Muscle of leg (tissue), 3 donors: ENCODE measurements at regions not wholly inside any gene's neighbourhood (a gene's known extent, or its start where the extent isn't known, plus 50 kb on each side); places are given as distances from the start of the nearest gene placed in this dataset.

Experiments
- DNase-seq: peaks from one replicate; pipeline ENCODE4 v3.0.0; 2013
- H3K27ac ChIP-seq: one replicate; pipeline ENCODE4 v1.5.1; 2013; ENCODE audit warnings: mild to moderate bottlenecking, low read length, control low read depth
- H3K27me3 ChIP-seq: one replicate; pipeline ENCODE4 v1.6.1; 2013; ENCODE audit warnings: low read length; ENCODE audit not compliant: control insufficient read depth, insufficient read depth
- H3K36me3 ChIP-seq: one replicate; pipeline ENCODE4 v1.6.1; 2013; ENCODE audit warnings: low read length; ENCODE audit not compliant: control insufficient read depth, insufficient read depth
- H3K4me1 ChIP-seq: one replicate; pipeline ENCODE4 v1.6.1; 2013; ENCODE audit warnings: low read length; ENCODE audit not compliant: control insufficient read depth, insufficient read depth
- H3K4me3 ChIP-seq: one replicate; pipeline ENCODE4 v1.5.1; 2013; ENCODE audit warnings: low read length, control low read depth
- H3K9me3 ChIP-seq: replicated peaks from 2 replicates; pipeline ENCODE4 v1.6.1; 2013; ENCODE audit warnings: low read depth, low read length; ENCODE audit not compliant: control insufficient read depth
- WGBS: methylation state at CpG from one replicate; pipeline ENCODE4 v1.1.5; 2013; ENCODE audit warnings: missing lambda C conversion rate; ENCODE audit not compliant: insufficient coverage; 5-methylcytosine and 5-hydroxymethylcytosine counted together

DNA sequence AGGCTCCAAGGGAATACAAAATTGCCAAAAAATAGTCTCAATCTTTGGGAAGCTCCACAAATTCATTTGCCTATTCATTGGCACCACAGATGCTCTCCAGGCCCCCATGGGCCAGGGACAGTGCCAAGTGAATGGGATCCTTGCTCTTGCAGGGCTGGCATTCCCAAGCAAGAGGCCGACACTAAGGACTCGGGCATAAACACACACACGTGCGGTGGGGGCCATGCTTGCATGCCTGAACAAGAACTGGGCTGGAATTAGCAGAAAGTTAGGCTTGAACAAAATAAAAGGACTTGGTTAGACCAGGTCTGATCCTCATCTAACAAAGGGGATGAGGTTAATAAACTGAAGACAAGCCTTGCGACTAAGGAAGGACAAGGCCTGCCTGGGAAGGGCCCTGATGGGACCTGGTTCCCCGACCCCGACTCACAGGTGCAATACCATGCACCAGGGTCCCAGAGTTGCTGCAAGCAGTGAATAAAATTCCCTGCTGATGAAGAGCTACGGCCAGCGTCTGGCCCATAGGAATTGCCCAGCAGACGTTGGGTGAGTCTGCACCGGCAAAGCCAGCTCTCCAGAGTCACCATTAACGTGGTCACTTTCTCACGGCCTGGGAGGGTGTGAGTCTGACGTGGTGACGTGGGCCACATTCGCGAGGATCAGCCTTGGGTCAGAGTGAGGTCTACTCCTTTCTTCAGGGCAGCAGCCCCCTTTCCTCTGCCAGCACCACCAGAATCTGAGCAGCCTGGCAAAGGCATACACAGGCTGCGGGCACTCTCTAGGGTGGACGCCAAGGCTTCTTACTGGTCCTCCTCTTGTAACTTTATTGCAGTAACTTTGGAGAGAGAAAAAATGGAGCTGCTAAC is 77.4 kb upstream of the FCN1 start:
- Histone ChIP-seq H3K27me3 (peaks cover 8% of the 10 kb centered on the region), H3K4me3 (no peak overlapping the region), H3K9me3 (peaks cover 12% of the 10 kb centered on the region), H3K27ac (no peak overlapping the region), H3K4me1 (peaks cover 5% of the 10 kb centered on the region), H3K36me3 (no peaks in the 10 kb centered on the region)
- DNase-seq = no peak
- WGBS = 74% methylated on average over 11 of the region's 19 CpGs

DNA sequence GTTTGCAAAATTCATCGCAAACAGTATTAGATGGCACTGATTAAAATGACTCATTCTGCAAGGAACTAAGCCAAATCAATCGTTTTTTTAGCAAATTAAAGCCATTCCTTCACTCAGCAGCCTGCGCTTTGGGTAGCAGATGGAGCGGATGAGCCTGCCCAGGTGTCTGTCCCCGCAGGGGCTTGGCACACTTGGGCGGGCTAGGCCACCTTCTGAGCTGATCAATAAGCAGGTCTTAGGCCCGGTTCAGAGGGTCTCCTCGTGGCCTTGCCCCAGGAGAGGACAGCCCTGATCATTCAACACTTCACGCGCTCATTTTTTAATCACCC is 78.0 kb upstream of the FCN1 start:
- no peaks in the 10 kb centered on the region for H3K36me3 ChIP-seq
- DNase-seq = no peak
- WGBS = 71% methylated on average over 10 of the region's 10 CpGs
- H3K4me3 ChIP-seq = no peak overlapping the region
- H3K27ac ChIP-seq = no peak overlapping the region
- peaks cover 17% of the 10 kb centered on the region for H3K9me3 ChIP-seq
- peaks cover 5% of the 10 kb centered on the region for H3K4me1 ChIP-seq
- peaks cover 8% of the 10 kb centered on the region for H3K27me3 ChIP-seq

DNA sequence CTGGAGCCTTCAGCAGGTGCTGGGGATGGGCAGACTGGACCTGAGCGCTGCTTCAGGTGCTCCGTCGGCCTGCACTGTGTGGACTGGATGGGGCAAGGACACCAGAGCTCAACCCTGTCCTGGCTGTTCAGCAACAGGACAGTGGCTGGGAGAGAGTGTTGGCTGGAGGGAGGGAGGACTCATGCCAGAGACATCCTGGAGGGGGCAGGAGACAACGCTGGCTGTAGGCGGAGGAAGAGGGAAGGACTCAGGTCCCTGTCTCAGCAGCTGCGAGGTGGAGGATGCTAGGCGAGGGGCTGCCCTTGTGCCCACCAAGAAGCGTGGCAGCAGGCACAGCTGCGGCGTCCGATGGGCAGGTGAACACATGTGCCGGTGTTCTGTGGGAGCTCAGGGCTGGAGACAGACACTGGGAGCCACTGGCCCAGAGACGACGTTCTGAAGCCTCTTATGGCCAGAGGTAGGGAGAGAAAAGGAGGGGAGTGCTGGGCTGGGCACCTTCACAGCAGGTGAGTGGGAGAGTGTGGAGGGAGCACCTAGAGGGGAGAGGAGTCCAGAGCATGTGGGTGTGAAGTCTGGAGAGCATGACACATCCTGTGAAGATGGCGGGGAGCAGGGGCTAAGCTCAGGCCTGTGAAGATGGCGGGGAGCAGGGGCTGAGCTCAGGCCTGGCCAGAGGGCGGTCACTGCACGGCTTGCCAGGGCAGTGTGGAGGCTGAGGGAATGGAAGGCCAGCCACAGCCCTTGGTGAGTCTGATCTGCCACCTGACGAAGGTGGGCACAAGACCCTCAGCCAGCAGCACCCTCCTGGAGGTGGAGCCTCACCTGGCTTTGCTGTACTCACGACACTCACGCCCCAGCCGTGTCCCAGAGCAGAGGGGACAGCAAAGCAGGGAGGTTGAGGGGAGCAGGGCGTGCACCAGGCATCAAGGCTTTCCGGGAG is 79.1 kb upstream of the FCN1 start:
- Histone ChIP-seq H3K4me3 (no peak overlapping the region), H3K36me3 (no peaks in the 10 kb centered on the region), H3K27me3 (peaks cover 8% of the 10 kb centered on the region), H3K4me1 (peaks cover 5% of the 10 kb centered on the region), H3K27ac (no peak overlapping the region), H3K9me3 (peaks cover 27% of the 10 kb centered on the region)
- 86% methylated on average over 23 of the region's 24 CpGs for WGBS
- DNase-seq = no peak

DNA sequence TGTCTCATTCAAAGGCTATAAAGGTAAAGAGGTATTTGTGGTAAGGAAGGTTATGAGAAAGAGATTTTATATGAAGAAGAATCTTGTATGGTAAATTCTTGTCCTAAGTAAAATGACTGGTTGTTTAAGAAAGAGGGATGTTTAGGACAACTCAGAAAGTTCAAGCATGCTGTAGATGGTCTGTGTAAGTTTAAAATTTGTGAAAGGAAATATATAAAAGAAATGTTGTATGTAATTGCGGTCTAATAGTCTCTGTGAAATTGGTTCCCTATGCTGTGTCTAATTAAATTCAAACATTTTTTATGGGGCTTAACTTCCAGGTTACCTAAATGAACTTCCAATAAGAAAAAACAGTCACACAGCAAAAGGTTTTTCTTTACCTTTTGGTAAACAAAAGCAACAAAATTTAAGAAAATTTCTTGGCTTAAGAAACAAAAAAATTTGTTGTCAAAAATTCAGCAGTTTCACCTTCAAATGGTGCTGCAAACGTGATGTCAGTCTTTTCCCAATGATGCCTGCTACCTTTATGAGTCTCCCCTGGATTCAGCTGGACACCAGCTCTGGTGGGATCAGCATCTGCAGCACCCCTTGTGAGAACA is 83.0 kb upstream of the FCN1 start:
- peaks cover 7% of the 10 kb centered on the region for H3K27me3 ChIP-seq
- H3K4me1 ChIP-seq = no peaks in the 10 kb centered on the region
- no peaks in the 10 kb centered on the region for H3K36me3 ChIP-seq
- 0% methylated on average over 1 of the region's 2 CpGs for WGBS
- no peak overlapping the region for H3K4me3 ChIP-seq
- no peak overlapping the region for H3K27ac ChIP-seq
- H3K9me3 ChIP-seq = peaks cover 29% of the 10 kb centered on the region
- no peak for DNase-seq

DNA sequence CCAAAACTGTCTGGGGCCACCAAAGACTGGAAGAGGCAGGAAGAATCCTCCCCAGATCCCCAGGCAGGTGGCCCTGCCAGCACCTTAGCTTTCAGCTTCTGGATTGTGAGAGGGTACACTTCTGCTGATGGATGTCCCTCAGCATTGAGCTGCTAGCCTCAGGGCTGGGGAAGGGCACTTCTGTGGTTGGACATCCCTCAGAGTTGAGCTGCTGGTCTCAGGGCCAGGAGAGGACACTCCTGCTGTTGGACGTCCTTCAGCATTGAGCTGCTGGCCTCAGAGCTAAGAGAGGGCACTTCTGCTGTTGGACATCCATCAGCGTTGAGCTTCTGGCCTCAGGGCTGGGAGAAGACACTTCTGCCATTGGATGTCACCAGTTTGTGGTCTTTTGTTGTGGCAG is 83.8 kb upstream of the FCN1 start:
- no peaks in the 10 kb centered on the region for H3K36me3 ChIP-seq
- DNase-seq = no peak
- H3K27me3 ChIP-seq = peaks cover 7% of the 10 kb centered on the region
- H3K9me3 ChIP-seq = peaks cover 29% of the 10 kb centered on the region
- no peak overlapping the region for H3K27ac ChIP-seq
- no peak overlapping the region for H3K4me3 ChIP-seq
- no peaks in the 10 kb centered on the region for H3K4me1 ChIP-seq
- 67% methylated on average over 2 of the region's 2 CpGs for WGBS

DNA sequence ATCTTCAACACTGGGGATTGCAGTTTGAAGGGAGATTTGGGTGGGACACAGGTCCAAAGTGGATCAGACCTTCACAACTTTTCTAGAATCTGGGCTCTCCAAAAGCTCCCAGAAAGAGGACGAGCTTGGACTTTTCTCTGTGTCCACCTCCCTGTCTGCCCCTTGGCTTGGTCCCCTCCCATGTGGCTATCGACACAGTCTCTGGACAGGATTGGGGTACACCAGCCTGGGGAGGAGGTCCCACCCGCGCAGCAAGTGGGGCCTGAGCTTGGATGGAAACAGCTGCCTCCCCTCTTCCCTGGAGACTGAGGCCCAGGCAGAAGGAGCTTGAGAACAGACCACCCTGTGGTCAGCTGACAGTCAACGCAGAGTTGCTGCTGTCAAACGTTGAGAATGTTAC is 84.6 kb upstream of the FCN1 start:
- 62% methylated on average over 4 of the region's 6 CpGs for WGBS
- no peaks in the 10 kb centered on the region for H3K36me3 ChIP-seq
- no peak overlapping the region for H3K4me3 ChIP-seq
- peak; percentile 27 for DNase-seq
- no peak overlapping the region for H3K27ac ChIP-seq
- H3K9me3 ChIP-seq = peaks cover 29% of the 10 kb centered on the region
- H3K27me3 ChIP-seq = peaks cover 7% of the 10 kb centered on the region
- H3K4me1 ChIP-seq = no peaks in the 10 kb centered on the region

DNA sequence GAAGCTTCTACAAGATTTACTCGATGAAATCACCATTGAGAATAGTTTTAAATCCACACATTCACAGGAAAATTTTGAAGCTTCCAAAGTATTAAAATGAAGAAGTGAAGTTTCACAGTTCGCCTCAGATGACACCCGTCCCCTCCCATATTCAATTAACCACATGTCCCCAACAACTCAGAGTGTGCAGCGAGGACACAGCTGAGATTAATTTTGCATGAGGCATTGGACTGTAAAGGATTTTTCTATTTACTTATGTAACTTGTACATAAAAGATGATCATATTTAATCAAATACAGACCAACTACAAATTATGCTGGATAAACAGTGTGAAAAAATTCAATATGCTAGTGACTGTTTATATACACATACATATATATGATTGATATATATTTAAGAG is 84.7 kb upstream of the OLFM1 start:
- Histone ChIP-seq H3K9me3 (peaks cover 29% of the 10 kb centered on the region), H3K4me1 (no peaks in the 10 kb centered on the region), H3K4me3 (no peak overlapping the region), H3K27ac (no peak overlapping the region), H3K36me3 (no peaks in the 10 kb centered on the region), H3K27me3 (peaks cover 7% of the 10 kb centered on the region)
- peak; percentile 14 for DNase-seq
- no CpG with 5 or more reads among the region's 4 CpGs for WGBS

DNA sequence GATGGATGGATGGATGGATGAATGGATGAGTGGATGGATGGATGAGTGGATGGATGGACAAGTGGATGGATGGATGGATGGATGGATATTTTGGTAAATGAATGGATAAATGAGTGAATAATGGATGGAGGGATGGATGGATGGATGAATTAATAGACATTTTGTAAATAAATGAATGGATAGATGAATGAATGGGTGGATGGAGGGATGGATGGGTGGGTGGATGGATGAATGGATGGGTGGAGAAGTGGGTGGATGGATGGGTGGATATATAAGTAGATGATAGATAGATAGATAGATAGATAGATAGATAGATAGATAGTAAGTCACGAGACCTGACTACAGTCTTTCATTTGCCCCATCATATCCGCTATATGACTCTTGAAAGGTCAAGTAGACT is 82.7 kb upstream of the OLFM1 start:
- Histone ChIP-seq H3K9me3 (peaks cover 21% of the 10 kb centered on the region), H3K4me1 (no peaks in the 10 kb centered on the region), H3K27me3 (peaks cover 3% of the 10 kb centered on the region), H3K27ac (no peak overlapping the region), H3K36me3 (no peaks in the 10 kb centered on the region), H3K4me3 (no peak overlapping the region)
- no peak for DNase-seq
- WGBS = no CpG with 5 or more reads among the region's 2 CpGs

DNA sequence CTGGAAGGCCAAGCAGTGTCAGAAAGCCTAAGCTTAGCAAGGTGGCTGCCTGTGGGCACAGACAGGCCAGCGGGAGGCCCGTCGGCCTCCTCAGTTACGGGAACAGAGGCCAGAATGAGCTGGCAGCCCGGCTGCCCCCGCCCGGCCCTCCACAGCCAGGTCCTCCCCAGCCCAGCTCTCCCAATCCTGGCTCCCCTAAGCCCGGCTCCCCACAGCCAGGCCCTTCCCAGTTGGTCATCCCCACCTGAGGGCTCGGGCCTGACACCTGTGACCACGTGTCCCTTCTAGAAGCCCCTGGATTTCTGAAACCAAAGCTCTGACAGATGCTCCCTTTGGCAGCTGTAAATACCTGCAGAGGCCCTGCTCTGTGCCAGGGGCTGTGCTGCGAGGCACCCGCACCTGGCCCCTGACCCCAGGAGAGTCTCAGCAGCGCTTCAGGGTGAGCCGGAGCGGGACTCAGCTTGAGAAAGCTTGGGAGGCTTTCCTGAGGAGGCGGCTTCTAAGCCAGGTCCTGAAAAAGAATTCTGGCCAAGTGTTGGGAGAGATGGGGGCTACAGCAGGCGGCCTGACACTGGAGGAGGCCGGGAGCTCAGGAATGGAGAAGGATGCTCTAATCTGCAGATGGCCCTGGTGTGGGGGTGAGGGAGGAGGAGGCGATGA is 80.4 kb upstream of the OLFM1 start:
- WGBS = 80% methylated on average over 12 of the region's 19 CpGs
- H3K4me1 ChIP-seq = no peaks in the 10 kb centered on the region
- no peak overlapping the region for H3K4me3 ChIP-seq
- no peak overlapping the region for H3K27ac ChIP-seq
- no peak for DNase-seq
- peaks cover 2% of the 10 kb centered on the region for H3K9me3 ChIP-seq
- H3K27me3 ChIP-seq = peaks cover 3% of the 10 kb centered on the region
- H3K36me3 ChIP-seq = no peaks in the 10 kb centered on the region

DNA sequence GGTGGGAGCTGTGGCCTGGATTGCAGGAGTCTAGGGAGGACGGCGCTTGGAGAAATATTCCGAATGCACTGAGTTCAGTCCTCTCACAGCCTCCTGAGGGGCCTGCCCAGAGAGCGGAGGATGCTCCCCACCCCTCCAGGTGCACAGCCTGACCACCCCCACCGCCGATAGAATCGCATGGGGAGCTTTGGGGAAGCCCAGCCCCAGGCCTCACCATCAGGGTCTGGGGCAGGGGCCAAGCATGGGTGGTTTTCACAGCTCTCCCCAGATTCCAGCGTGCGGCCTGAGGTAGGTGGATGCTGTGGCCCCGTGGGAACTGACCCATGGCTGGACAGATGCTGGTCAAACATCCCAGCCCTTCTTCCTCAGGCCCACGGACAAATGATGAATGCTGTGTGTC is 79.9 kb upstream of the OLFM1 start:
- no peak overlapping the region for H3K27ac ChIP-seq
- H3K4me3 ChIP-seq = no peak overlapping the region
- peaks cover 3% of the 10 kb centered on the region for H3K27me3 ChIP-seq
- no peaks in the 10 kb centered on the region for H3K9me3 ChIP-seq
- no peak for DNase-seq
- H3K4me1 ChIP-seq = no peaks in the 10 kb centered on the region
- H3K36me3 ChIP-seq = no peaks in the 10 kb centered on the region
- 60% methylated on average over 5 of the region's 11 CpGs for WGBS
